IMR-90 (cell line): ENCODE measurements at regions not wholly inside any gene's neighbourhood (a gene's known extent, or its start where the extent isn't known, plus 50 kb on each side); places are given as distances from the start of the nearest gene placed in this dataset.
A peak's percentile ranks its signal among the peaks of the same experiment; 100 is the strongest.

Experiments used
- ATAC-seq: fragments of 200-7000 bp; cut with Tn5 transposase; 2 replicates; pipeline ENCODE4 v1.9.1; 2020; ENCODE audit warnings: low read depth, mild to moderate bottlenecking, moderate library complexity
- BruUV-seq: library from RNA; stranded (reverse); fragments of 400-500 nt; replicated peaks from 2 replicates; lab custom pipeline; 2021; lab: Mats Ljungman, UMichigan
- CTCF ChIA-PET: fragments of 300-600 bp; formaldehyde crosslinking; extraction: SDS; loops from one replicate; lab custom pipeline; 2021; ENCODE audit warnings: antibody characterized with exemption; lab: Yijun Ruan, JAX
- POLR2A ChIA-PET: fragments of 300-600 bp; sonication (Branson Sonifier 250); formaldehyde crosslinking; loops from one replicate; lab custom pipeline; 2022; ENCODE audit warnings: antibody characterized with exemption; ENCODE audit not compliant: unreplicated experiment; lab: Charles Lee
- DNase-seq: peaks from one replicate; pipeline ENCODE4 v3.0.0; 2013
- H2AFZ ChIP-seq: replicated peaks from 2 replicates; pipeline ENCODE3; 2013; ENCODE audit warnings: low read length, mild to moderate bottlenecking; ENCODE audit not compliant: poor library complexity
- H2AK5ac ChIP-seq: 2 replicates; pipeline ENCODE4 v1.6.1; 2013; ENCODE audit warnings: low read depth, low read length, inconsistent platforms
- H2AK9ac ChIP-seq: replicated peaks from 2 replicates; pipeline ENCODE3; 2013; ENCODE audit warnings: mild to moderate bottlenecking, low read depth, low read length, moderate library complexity; ENCODE audit not compliant: poor library complexity
- H2BK120ac ChIP-seq: 2 replicates; pipeline ENCODE4 v1.6.1; 2013; ENCODE audit warnings: low read depth, low read length, inconsistent platforms
- H2BK15ac ChIP-seq: 3 replicates; pipeline ENCODE4 v1.6.1; 2013; ENCODE audit warnings: low read depth, low read length, inconsistent platforms
- H2BK20ac ChIP-seq: 2 replicates; pipeline ENCODE4 v1.6.1; 2013; ENCODE audit warnings: low read depth, mild to moderate bottlenecking, inconsistent platforms, low read length, moderate library complexity
- H2BK5ac ChIP-seq: 2 replicates; pipeline ENCODE4 v1.6.1; 2013; ENCODE audit warnings: mild to moderate bottlenecking, low read depth, low read length, inconsistent platforms; ENCODE audit not compliant: poor library complexity, severe bottlenecking
- H3K14ac ChIP-seq: replicated peaks from 2 replicates; pipeline ENCODE4 v1.6.1; 2013; ENCODE audit warnings: low read depth, low read length, inconsistent platforms
- H3K18ac ChIP-seq: 2 replicates; pipeline ENCODE4 v1.6.1; 2013; ENCODE audit warnings: low read depth, low read length, control low read depth
- H3K23ac ChIP-seq: 2 replicates; pipeline ENCODE4 v1.6.1; 2013; ENCODE audit warnings: low read depth, low read length, inconsistent platforms
- H3K27ac ChIP-seq: 2 replicates; pipeline ENCODE4 v1.5.1; 2013; ENCODE audit warnings: mild to moderate bottlenecking, control low read depth, low read length; ENCODE audit not compliant: insufficient read depth
- H3K27me3 ChIP-seq: 2 replicates; pipeline ENCODE4 v1.6.1; 2013; ENCODE audit warnings: low read length; ENCODE audit not compliant: control insufficient read depth, insufficient read depth
- H3K36me3 ChIP-seq: 2 replicates; pipeline ENCODE4 v1.6.1; 2013; ENCODE audit warnings: low read length, mixed read lengths; ENCODE audit not compliant: control insufficient read depth, insufficient read depth
- H3K4ac ChIP-seq: 2 replicates; pipeline ENCODE4 v1.6.1; 2013; ENCODE audit warnings: low read depth, low read length, inconsistent platforms
- H3K4me1 ChIP-seq: 2 replicates; pipeline ENCODE4 v1.6.1; 2013; ENCODE audit warnings: low read length, mixed read lengths; ENCODE audit not compliant: control insufficient read depth, insufficient read depth
- H3K4me2 ChIP-seq: 2 replicates; pipeline ENCODE4 v1.6.1; 2013; ENCODE audit warnings: low read depth, mild to moderate bottlenecking, control low read depth, low read length, moderate library complexity
- H3K4me3 ChIP-seq: 2 replicates; pipeline ENCODE4 v1.5.1; 2013; ENCODE audit warnings: low read depth, mild to moderate bottlenecking, control low read depth, low read length, moderate library complexity; ENCODE audit not compliant: insufficient read depth
- H3K56ac ChIP-seq: 2 replicates; pipeline ENCODE4 v1.6.1; 2013; ENCODE audit warnings: low read length, inconsistent platforms; ENCODE audit not compliant: insufficient read depth; ENCODE audit errors: extremely low read depth
- H3K79me1 ChIP-seq, 2 experiments: 2 replicates each; pipeline ENCODE4 v1.6.1; 2013; ENCODE audit warnings: low read length in 2 of 2, inconsistent platforms in 1 of 2, low read depth in 1 of 2
- H3K9ac ChIP-seq: 2 replicates; pipeline ENCODE4 v1.6.1; 2013; ENCODE audit warnings: low read depth, low read length, control low read depth
- H3K9me1 ChIP-seq: 2 replicates; pipeline ENCODE4 v1.6.1; 2013; ENCODE audit warnings: low read length, inconsistent platforms; ENCODE audit not compliant: insufficient read depth
- H3K9me3 ChIP-seq: 2 replicates; pipeline ENCODE4 v1.6.1; 2013; ENCODE audit warnings: low read length; ENCODE audit not compliant: control insufficient read depth, insufficient read depth
- H4K20me1 ChIP-seq: 2 replicates; pipeline ENCODE4 v1.6.1; 2013; ENCODE audit warnings: low read length, inconsistent platforms; ENCODE audit not compliant: insufficient read depth
- H4K5ac ChIP-seq: 2 replicates; pipeline ENCODE4 v1.6.1; 2013; ENCODE audit warnings: mild to moderate bottlenecking, low read depth, low read length, control low read depth
- H4K8ac ChIP-seq, 2 experiments: 2 replicates each; pipeline ENCODE4 v1.6.1; 2013; ENCODE audit warnings: low read depth in 2 of 2, low read length in 2 of 2, control low read depth in 1 of 2, inconsistent platforms in 1 of 2
- H4K91ac ChIP-seq: 2 replicates; pipeline ENCODE4 v1.6.1; 2013; ENCODE audit warnings: low read depth, low read length, inconsistent platforms; ENCODE audit not compliant: insufficient read depth
- BHLHE40 ChIP-seq: fragments of 150-350 bp; IDR thresholded peaks from 2 replicates; pipeline ENCODE4 v1.6.1; 2016; ENCODE audit warnings: mild to moderate bottlenecking, low read depth, low read length
- CEBPB ChIP-seq: IDR thresholded peaks from 2 replicates; pipeline ENCODE4 v1.6.1; 2012; ENCODE audit warnings: low read depth, low read length, improper control_type of control experiment
- CHD1 ChIP-seq: IDR thresholded peaks from 2 replicates; pipeline ENCODE4 v1.6.1; 2012; ENCODE audit warnings: low read depth, low read length, improper control_type of control experiment
- CTCF ChIP-seq: conservative IDR thresholded peaks from 2 replicates; pipeline ENCODE4 v1.5.1; 2012; ENCODE audit warnings: mild to moderate bottlenecking, low read depth, low read length, improper control_type of control experiment
- ELK1 ChIP-seq: fragments of 150-350 bp; IDR thresholded peaks from 2 replicates; pipeline ENCODE4 v1.6.1; 2016; ENCODE audit warnings: low read depth, mild to moderate bottlenecking, low read length, moderate library complexity, borderline replicate concordance
- FOS ChIP-seq: fragments of 150-350 bp; IDR thresholded peaks from 2 replicates; pipeline ENCODE4 v1.6.1; 2016; ENCODE audit warnings: low read depth, low read length
- MAFK ChIP-seq: IDR thresholded peaks from 2 replicates; pipeline ENCODE4 v1.6.1; 2012; ENCODE audit warnings: low read depth, low read length, improper control_type of control experiment
- MAZ ChIP-seq: IDR thresholded peaks from 2 replicates; pipeline ENCODE4 v1.6.1; 2012; ENCODE audit warnings: low read depth, mild to moderate bottlenecking, low read length, improper control_type of control experiment, moderate library complexity, borderline replicate concordance
- MXI1 ChIP-seq: IDR thresholded peaks from 2 replicates; pipeline ENCODE4 v1.6.1; 2012; ENCODE audit warnings: low read depth, mild to moderate bottlenecking, low read length, moderate library complexity, borderline replicate concordance
- NFE2L2 ChIP-seq: fragments of 150-350 bp; IDR thresholded peaks from 2 replicates; pipeline ENCODE4 v1.6.1; 2016; ENCODE audit warnings: low read depth, mild to moderate bottlenecking, low read length
- RAD21 ChIP-seq: IDR thresholded peaks from 2 replicates; pipeline ENCODE4 v1.6.1; 2012; ENCODE audit warnings: low read length, improper control_type of control experiment
- RCOR1 ChIP-seq: IDR thresholded peaks from 2 replicates; pipeline ENCODE4 v1.6.1; 2012; ENCODE audit warnings: mild to moderate bottlenecking, low read length, improper control_type of control experiment; ENCODE audit not compliant: insufficient replicate concordance
- RFX5 ChIP-seq: IDR thresholded peaks from 2 replicates; pipeline ENCODE4 v1.8.0; 2012; ENCODE audit warnings: low read depth, mild to moderate bottlenecking, low read length, moderate library complexity
- SMC3 ChIP-seq: fragments of 150-350 bp; IDR thresholded peaks from 2 replicates; pipeline ENCODE4 v1.6.1; 2016; ENCODE audit warnings: low read depth, mild to moderate bottlenecking, antibody characterized with exemption, low read length, moderate library complexity
- USF2 ChIP-seq: fragments of 150-350 bp; IDR thresholded peaks from 2 replicates; pipeline ENCODE4 v1.6.1; 2017; ENCODE audit warnings: mild to moderate bottlenecking, antibody characterized with exemption, low read length, low read depth
- WGBS, 2 experiments: methylation state at CpG; one replicate each; pipeline versions ENCODE4 v1.1.5 to v1.1.7; 2013; ENCODE audit warnings: missing lambda C conversion rate in 2 of 2; ENCODE audit not compliant: insufficient read length in 1 of 2; ENCODE audit errors: extremely low coverage in 2 of 2; 5-methylcytosine and 5-hydroxymethylcytosine counted together
- dilution Hi-C: fragments of 300-500 bp; cut with HindIII; formaldehyde crosslinking; loops from one replicate; pipeline ENCODE4 v1.14.3; 2018; ENCODE audit warnings: low sequenced_read_pairs; ENCODE audit not compliant: unreplicated experiment
- in situ Hi-C: fragments of 300-500 bp; cut with MboI; formaldehyde crosslinking; loops from 3 replicates; pipeline ENCODE4 v1.14.3; 2019; ENCODE audit warnings: low sequenced_read_pairs, inconsistent platforms, mixed read lengths
- intact Hi-C: fragments of 100-400 bp; cut with micrococcal nuclease; formaldehyde crosslinking; loops from 2 replicates; pipeline ENCODE4 v1.10.0; 2022

- Histone ChIP-seq H3K9me3 (peaks cover 5% of the 10 kb centered on the region), H2BK20ac (no peak overlapping the region), H3K56ac (no peak overlapping the region), H2AK5ac (no peak overlapping the region), H3K4ac (no peak overlapping the region), H2AK9ac (no peak overlapping the region), H3K4me3 (no peak overlapping the region), H3K4me1 (peaks cover 4% of the 10 kb centered on the region; the same call in 1 of the 2 replicates), H4K20me1 (no peaks in the 10 kb centered on the region), H2BK120ac (no peak overlapping the region), H2BK5ac (no peak overlapping the region), H4K91ac (no peak overlapping the region), H2AFZ (no peak overlapping the region), H3K14ac (no peak overlapping the region), H3K18ac (no peak overlapping the region), H3K23ac (no peak overlapping the region), H4K8ac (no peak overlapping the region), H3K4me2 (no peak overlapping the region), H3K9me1 (no peaks in the 10 kb centered on the region), H3K36me3 (no peaks in the 10 kb centered on the region), H2BK15ac (no peak overlapping the region), H4K5ac (no peak overlapping the region), H3K9ac (no peak overlapping the region), H3K27me3 (no peaks in the 10 kb centered on the region), H3K27ac (no peak overlapping the region), H3K79me1 (no peaks in the 10 kb centered on the region)
- ATAC-seq (peak; percentile 68), DNase-seq (peak; percentile 55)
- 100% methylated on average over 1 of the region's 8 CpGs; no CpG with 5 or more reads in 1 of the 2 experiments for WGBS, 2 experiments
- intact Hi-C loops (loop anchor here (1.0 to 2.0 kb wide), 6 partner anchors 128 to 757 kb away; no protein-coding TSS in a partner anchor), in situ Hi-C loops (loop anchor here (10.0 to 25.0 kb wide), 2 partner anchors 376 to 749 kb away; no protein-coding TSS in a partner anchor), dilution Hi-C loops (no loop called here)
- BruUV-seq, result no TSS peak
- CTCF ChIA-PET, result interaction anchor here (0.8 to 1.6 kb wide), 8 partner anchors 13 to 426 kb away, joined by 3 to 10 read pairs (median 5); partner anchors contain the start of gene ATF7IP
- POLR2A ChIA-PET, result interaction anchor here (0.7 kb wide), 1 partner anchor 395 kb away, joined by 4 read pairs; no protein-coding TSS in a partner anchor
- TF ChIP-seq BHLHE40, result no peak
- no peak for TF ChIP-seq MAFK
- TF ChIP-seq ELK1, result no peak
- TF ChIP-seq RFX5, result no peak
- TF ChIP-seq CTCF, result peak; percentile 76
- TF ChIP-seq RCOR1, result no peak
- no peak for TF ChIP-seq MXI1
- peak; percentile 77 for TF ChIP-seq RAD21
- TF ChIP-seq CHD1, result no peak
- peak; percentile 78 for TF ChIP-seq SMC3
- no peak for TF ChIP-seq MAZ
- TF ChIP-seq NFE2L2, result no peak
- TF ChIP-seq USF2, result no peak
- no peak for TF ChIP-seq FOS
- TF ChIP-seq CEBPB, result no peak
These were observed 127.2 kb upstream of the ATF7IP start for GRCh38 chr12:14238221-14238792.
